ENCODE measurements at regions not wholly inside any gene's neighbourhood (a gene's known extent, or its start where the extent isn't known, plus 50 kb on each side); places are given as distances from the start of the nearest gene placed in this dataset.

- TF ChIP-seq, protein P1, sequence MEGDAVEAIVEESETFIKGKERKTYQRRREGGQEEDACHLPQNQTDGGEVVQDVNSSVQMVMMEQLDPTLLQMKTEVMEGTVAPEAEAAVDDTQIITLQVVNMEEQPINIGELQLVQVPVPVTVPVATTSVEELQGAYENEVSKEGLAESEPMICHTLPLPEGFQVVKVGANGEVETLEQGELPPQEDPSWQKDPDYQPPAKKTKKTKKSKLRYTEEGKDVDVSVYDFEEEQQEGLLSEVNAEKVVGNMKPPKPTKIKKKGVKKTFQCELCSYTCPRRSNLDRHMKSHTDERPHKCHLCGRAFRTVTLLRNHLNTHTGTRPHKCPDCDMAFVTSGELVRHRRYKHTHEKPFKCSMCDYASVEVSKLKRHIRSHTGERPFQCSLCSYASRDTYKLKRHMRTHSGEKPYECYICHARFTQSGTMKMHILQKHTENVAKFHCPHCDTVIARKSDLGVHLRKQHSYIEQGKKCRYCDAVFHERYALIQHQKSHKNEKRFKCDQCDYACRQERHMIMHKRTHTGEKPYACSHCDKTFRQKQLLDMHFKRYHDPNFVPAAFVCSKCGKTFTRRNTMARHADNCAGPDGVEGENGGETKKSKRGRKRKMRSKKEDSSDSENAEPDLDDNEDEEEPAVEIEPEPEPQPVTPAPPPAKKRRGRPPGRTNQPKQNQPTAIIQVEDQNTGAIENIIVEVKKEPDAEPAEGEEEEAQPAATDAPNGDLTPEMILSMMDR (IDR thresholded peaks at IDR 0.05; ENCODE audit: insufficient read depth, missing control alignments), result no peak
- DNase-seq (ENCODE audit: insufficient read length, low spot score) (no peak), FAIRE-seq (no peak)
These were observed 125.6 kb upstream of the PRNP start for GRCh38 chr20:4560667-4561066.

GRCh38 chr20:4559906-4560305, 126.3 kb upstream of the PRNP start:
- DNase-seq (ENCODE audit: insufficient read length, low spot score) (no peak), FAIRE-seq (no peak)
- TF ChIP-seq, protein P1 (IDR thresholded peaks at IDR 0.05; ENCODE audit: insufficient read depth, missing control alignments), result no peak

DNA sequence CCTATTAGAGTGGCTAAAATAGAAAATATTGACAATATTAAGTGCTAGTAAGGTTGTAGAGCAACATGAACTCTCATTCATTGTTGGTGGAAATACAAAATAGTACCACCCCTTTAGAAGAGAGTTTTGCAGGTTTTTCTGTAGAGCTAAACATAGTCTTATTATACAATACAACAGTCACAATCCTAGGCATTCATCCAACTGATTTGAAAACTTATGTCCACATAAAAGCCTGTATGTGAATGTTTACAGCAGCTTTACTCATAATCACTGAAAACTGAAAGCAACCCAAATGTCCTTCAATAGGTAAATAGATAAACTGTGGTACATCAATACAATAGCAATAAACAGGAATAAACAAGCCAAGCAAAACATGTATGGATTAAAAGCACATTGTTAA, 127.2 kb upstream of the PRNP start:
- DNase-seq (ENCODE audit: insufficient read length, low spot score) (no peak), FAIRE-seq (no peak)
- TF ChIP-seq, protein P1 (IDR thresholded peaks at IDR 0.05; ENCODE audit: insufficient read depth, missing control alignments), result no peak

GRCh38 chr20:4556781-4557180, 129.5 kb upstream of the PRNP start:
- FAIRE-seq, result no peak

GRCh38 chr20:4555188-4555890, 130.9 kb upstream of the PRNP start:
- no peak for FAIRE-seq
- TF ChIP-seq, protein P1 (IDR thresholded peaks at IDR 0.05; ENCODE audit: insufficient read depth, missing control alignments), result no peak
- no peak for DNase-seq (ENCODE audit: insufficient read length, low spot score)

More at GRCh38 chr20:4556781-4557180, 129.5 kb upstream of the PRNP start:
- TF ChIP-seq, protein P1 (IDR thresholded peaks at IDR 0.05; ENCODE audit: insufficient read depth, missing control alignments), result no peak
- no peak for DNase-seq (ENCODE audit: insufficient read length, low spot score)

- DNase-seq (ENCODE audit: insufficient read length, low spot score) (no peak), FAIRE-seq (no peak)
- TF ChIP-seq, protein P1 (IDR thresholded peaks at IDR 0.05; ENCODE audit: insufficient read depth, missing control alignments), result no peak
These were observed 131.9 kb upstream of the PRNP start for GRCh38 chr20:4554346-4554745.

DNA sequence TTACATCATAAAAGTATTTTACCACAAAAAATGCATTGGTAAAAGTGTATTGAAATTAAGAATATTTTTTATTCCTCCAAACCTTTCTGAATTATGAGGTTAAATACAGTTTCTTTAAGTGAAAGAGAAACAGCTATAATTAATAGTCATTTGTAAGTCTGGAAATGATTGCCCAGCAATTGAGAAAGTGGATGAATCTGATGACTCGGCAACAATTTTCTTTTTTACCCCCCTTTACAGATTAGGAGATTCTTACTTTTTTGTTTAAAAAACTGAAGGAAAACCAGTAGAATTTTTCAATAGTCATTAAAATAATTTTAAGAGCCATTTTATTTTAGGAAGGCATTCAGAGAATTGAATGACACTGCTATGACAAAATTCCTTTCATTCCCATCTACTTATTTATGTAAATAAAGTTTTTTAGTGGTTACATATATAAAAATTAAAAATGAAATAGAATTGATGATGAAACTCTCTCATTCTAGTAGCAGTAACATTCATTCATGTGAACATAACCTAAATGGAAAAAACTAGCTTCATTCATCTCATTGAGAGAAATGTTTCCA, 134.1 kb upstream of the PRNP start:
- DNase-seq (ENCODE audit: insufficient read length, low spot score) (no peak), FAIRE-seq (no peak)
- TF ChIP-seq, protein P1 (IDR thresholded peaks at IDR 0.05; ENCODE audit: insufficient read depth, missing control alignments), result no peak
